Neural progenitor cell (in vitro differentiated cells): ENCODE measurements at regions not wholly inside any gene's neighbourhood (a gene's known extent, or its start where the extent isn't known, plus 50 kb on each side); places are given as distances from the start of the nearest gene placed in this dataset.

Source experiments
- DNase-seq: peaks from one replicate; pipeline ENCODE4 v3.0.0-alpha.2; 2016; ENCODE audit warnings: low spot score
- H2AFZ ChIP-seq: fragments of 200-600 bp; sonication (generic); replicated peaks from 2 replicates; pipeline ENCODE4 v1.6.1; 2016; ENCODE audit warnings: antibody characterized with exemption
- H3F3A ChIP-seq: fragments of 200-600 bp; sonication (generic); 2 replicates; pipeline ENCODE4 v1.6.1; 2016; ENCODE audit warnings: antibody characterized with exemption, low read depth
- H3K27ac ChIP-seq: fragments of 200-600 bp; sonication (generic); 2 replicates; pipeline ENCODE4 v1.5.1; 2016; ENCODE audit warnings: mild to moderate bottlenecking
- H3K27me3 ChIP-seq: fragments of 200-600 bp; sonication (generic); 2 replicates; pipeline ENCODE4 v1.6.1; 2016; ENCODE audit warnings: mild to moderate bottlenecking, moderate library complexity
- H3K36me3 ChIP-seq: fragments of 200-600 bp; sonication (generic); 2 replicates; pipeline ENCODE4 v1.5.1; 2016
- H3K4me1 ChIP-seq: fragments of 200-600 bp; sonication (generic); 2 replicates; pipeline ENCODE4 v1.6.1; 2016; ENCODE audit warnings: mixed run types
- H3K4me2 ChIP-seq: fragments of 200-600 bp; sonication (generic); 2 replicates; pipeline ENCODE4 v1.6.1; 2016
- H3K4me3 ChIP-seq: fragments of 200-600 bp; sonication (generic); 2 replicates; pipeline ENCODE4 v1.5.1; 2016
- H3K79me2 ChIP-seq: fragments of 200-600 bp; sonication (generic); 2 replicates; pipeline ENCODE4 v1.6.1; 2016; ENCODE audit warnings: low read depth
- H3K9ac ChIP-seq: fragments of 200-600 bp; sonication (generic); 2 replicates; pipeline ENCODE4 v1.6.1; 2016
- H3K9me3 ChIP-seq: fragments of 200-600 bp; sonication (generic); 2 replicates; pipeline ENCODE4 v1.5.1; 2016; ENCODE audit warnings: low read depth
- H4K20me1 ChIP-seq: fragments of 200-600 bp; sonication (generic); 2 replicates; pipeline ENCODE4 v1.6.1; 2016; ENCODE audit warnings: low read depth
- H3K27ac Mint-ChIP-seq: 3 replicates; pipeline ENCODE4 v1.8.0; 2021; ENCODE audit warnings: mixed read lengths
- H3K27me3 Mint-ChIP-seq: 2 replicates; pipeline ENCODE4 v1.8.0; 2022; ENCODE audit warnings: low read depth, mild to moderate bottlenecking, inconsistent platforms, moderate library complexity, mixed read lengths; ENCODE audit not compliant: insufficient read depth
- H3K36me3 Mint-ChIP-seq: 3 replicates; pipeline ENCODE4 v1.8.0; 2021; ENCODE audit warnings: mixed read lengths
- H3K4me1 Mint-ChIP-seq: 3 replicates; pipeline ENCODE4 v1.8.0; 2021; ENCODE audit warnings: mixed read lengths
- H3K4me3 Mint-ChIP-seq: 3 replicates; pipeline ENCODE4 v1.8.0; 2021; ENCODE audit warnings: mild to moderate bottlenecking, moderate library complexity, mixed read lengths
- H3K9me3 Mint-ChIP-seq: 3 replicates; pipeline ENCODE4 v1.8.0; 2020; ENCODE audit warnings: mixed read lengths
- EZH2 ChIP-seq: fragments of 200-600 bp; sonication (generic); IDR thresholded peaks from 2 replicates; pipeline ENCODE4 v1.6.1; 2017; ENCODE audit warnings: antibody characterized with exemption, mild to moderate bottlenecking, moderate library complexity
- EZH2phosphoT487 ChIP-seq: fragments of 200-600 bp; sonication (generic); IDR thresholded peaks from 2 replicates; pipeline ENCODE4 v1.6.1; 2017; ENCODE audit warnings: antibody characterized with exemption
- TF ChIP-seq, protein P1 (sequence below): fragments of 200-600 bp; sonication (generic); IDR thresholded peaks from 2 replicates; pipeline ENCODE4 v1.5.1; 2017; ENCODE audit warnings: antibody characterized with exemption, mild to moderate bottlenecking

DNA sequence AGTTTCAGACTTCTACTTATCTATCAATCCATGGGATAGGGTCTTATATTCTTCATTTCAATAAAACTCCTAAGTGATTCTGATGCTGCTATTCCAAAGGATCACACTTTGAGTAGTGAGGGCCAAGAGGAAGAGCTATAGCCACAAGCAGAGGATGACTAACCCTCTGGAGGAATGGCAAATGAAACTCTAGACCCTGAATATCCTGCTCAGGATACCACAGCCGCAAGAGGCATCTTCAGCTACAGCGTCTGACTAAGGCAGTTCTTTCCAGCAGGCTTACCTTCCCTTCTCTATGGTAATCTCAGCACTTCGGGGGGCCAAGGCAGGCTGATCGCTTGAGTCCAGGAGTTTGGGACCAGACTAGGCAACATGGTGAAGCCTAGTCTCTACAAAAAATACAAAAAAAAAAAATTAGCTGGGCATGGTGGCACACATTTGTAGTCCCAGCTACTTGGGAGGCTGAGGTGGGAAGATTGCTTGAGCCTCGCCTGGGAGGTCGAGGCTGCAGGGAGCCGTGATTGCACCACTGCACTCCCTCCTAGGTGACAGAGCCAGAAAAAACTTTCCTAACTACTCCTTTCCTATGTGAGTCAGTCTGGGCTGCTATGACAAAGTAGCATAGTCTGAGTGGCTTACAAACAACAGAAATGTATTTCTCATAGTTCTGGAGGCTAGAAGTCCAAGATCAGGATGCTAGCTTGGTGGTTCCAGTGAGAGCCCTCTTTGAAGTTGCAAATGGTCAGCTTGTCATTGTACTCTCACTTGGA lies 371.9 kb downstream of the IRS1 start:
- Histone ChIP-seq H3K27me3 (no peaks in the 10 kb centered on the region), H3K27ac (no peak overlapping the region), H4K20me1 (no peaks in the 10 kb centered on the region), H3K9ac (no peak overlapping the region), H3K9me3 (no peaks in the 10 kb centered on the region), H3K4me2 (no peak overlapping the region), H2AFZ (no peak overlapping the region), H3K79me2 (no peaks in the 10 kb centered on the region), H3F3A (no peaks in the 10 kb centered on the region), H3K4me1 (peaks cover 13% of the 10 kb centered on the region), H3K4me3 (no peak overlapping the region), H3K36me3 (no peaks in the 10 kb centered on the region)
- H3K4me1 Mint-ChIP-seq, result peaks cover 23% of the 10 kb centered on the region
- no peak overlapping the region for H3K4me3 Mint-ChIP-seq
- H3K27ac Mint-ChIP-seq, result no peak overlapping the region
- DNase-seq, result no peak
- peaks cover 2% of the 10 kb centered on the region for H3K9me3 Mint-ChIP-seq
- H3K27me3 Mint-ChIP-seq, result no peaks in the 10 kb centered on the region
- H3K36me3 Mint-ChIP-seq, result no peaks in the 10 kb centered on the region
- TF ChIP-seq, protein P1, sequence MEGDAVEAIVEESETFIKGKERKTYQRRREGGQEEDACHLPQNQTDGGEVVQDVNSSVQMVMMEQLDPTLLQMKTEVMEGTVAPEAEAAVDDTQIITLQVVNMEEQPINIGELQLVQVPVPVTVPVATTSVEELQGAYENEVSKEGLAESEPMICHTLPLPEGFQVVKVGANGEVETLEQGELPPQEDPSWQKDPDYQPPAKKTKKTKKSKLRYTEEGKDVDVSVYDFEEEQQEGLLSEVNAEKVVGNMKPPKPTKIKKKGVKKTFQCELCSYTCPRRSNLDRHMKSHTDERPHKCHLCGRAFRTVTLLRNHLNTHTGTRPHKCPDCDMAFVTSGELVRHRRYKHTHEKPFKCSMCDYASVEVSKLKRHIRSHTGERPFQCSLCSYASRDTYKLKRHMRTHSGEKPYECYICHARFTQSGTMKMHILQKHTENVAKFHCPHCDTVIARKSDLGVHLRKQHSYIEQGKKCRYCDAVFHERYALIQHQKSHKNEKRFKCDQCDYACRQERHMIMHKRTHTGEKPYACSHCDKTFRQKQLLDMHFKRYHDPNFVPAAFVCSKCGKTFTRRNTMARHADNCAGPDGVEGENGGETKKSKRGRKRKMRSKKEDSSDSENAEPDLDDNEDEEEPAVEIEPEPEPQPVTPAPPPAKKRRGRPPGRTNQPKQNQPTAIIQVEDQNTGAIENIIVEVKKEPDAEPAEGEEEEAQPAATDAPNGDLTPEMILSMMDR, result no peak
- no peak for TF ChIP-seq EZH2phosphoT487
- TF ChIP-seq EZH2, result no peak

DNA sequence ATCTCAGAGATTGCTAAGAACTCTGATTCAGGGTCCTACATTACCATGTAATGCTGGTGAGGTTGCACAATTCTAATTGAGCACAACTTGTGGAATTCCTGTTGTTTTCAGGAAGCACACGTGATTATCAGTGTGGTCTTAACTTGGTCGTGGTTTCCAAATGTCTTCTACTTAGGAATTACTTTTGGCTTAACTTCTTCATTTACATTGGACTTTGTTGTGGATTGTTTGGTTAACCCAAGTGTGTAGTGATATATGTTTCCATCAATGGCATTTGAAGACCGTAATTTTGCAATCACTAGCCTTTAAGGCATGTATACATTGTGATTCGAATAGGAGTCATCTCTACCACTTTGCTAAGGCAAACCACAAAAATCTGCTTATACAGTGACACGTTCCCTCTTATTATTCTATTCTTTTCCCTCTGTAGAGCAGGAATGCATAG lies 373.3 kb downstream of the IRS1 start:
- TF ChIP-seq, protein P1, result no peak
- TF ChIP-seq EZH2 (no peak), EZH2phosphoT487 (no peak)
- no peak for DNase-seq
- Histone ChIP-seq H3F3A (no peaks in the 10 kb centered on the region), H3K9ac (no peak overlapping the region), H3K9me3 (no peaks in the 10 kb centered on the region), H3K4me3 (no peak overlapping the region), H2AFZ (no peak overlapping the region), H3K27me3 (no peaks in the 10 kb centered on the region), H3K36me3 (no peaks in the 10 kb centered on the region), H3K79me2 (no peaks in the 10 kb centered on the region), H3K4me2 (no peak overlapping the region), H3K4me1 (peaks cover 13% of the 10 kb centered on the region), H4K20me1 (no peaks in the 10 kb centered on the region), H3K27ac (no peak overlapping the region)
- Mint-ChIP-seq H3K4me3 (no peak overlapping the region), H3K4me1 (peaks cover 19% of the 10 kb centered on the region), H3K27me3 (peaks cover 3% of the 10 kb centered on the region), H3K9me3 (peaks cover 2% of the 10 kb centered on the region), H3K36me3 (no peaks in the 10 kb centered on the region), H3K27ac (no peak overlapping the region)

DNA sequence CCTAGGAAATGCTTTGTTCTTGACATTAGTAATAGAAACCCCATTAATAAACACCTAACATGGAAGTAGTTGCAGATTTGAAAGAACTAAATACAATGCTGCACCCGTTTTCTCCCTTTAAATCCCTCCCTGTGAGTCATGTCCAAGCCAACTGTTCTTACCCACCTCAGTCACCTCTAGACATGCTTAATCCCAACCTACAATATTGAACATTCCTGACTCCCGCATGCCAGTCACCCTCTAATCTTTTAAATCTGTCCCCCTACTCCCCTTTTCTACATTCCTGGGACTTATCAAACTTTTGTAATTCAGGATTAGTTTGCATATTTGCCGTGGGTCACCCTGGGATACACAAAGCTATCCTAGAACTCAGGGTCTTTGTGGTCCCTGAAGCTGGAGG lies 374.6 kb downstream of the IRS1 start:
- Histone ChIP-seq H2AFZ (no peak overlapping the region), H3K4me1 (peaks cover 13% of the 10 kb centered on the region), H3K79me2 (no peaks in the 10 kb centered on the region), H3K27ac (no peak overlapping the region), H3K9me3 (no peaks in the 10 kb centered on the region), H3K36me3 (no peaks in the 10 kb centered on the region), H3K4me3 (no peak overlapping the region), H3F3A (no peaks in the 10 kb centered on the region), H4K20me1 (no peaks in the 10 kb centered on the region), H3K4me2 (no peak overlapping the region), H3K27me3 (no peaks in the 10 kb centered on the region), H3K9ac (no peak overlapping the region)
- DNase-seq, result peak; percentile 19
- TF ChIP-seq, protein P1, result no peak
- no peak for TF ChIP-seq EZH2phosphoT487
- no peak for TF ChIP-seq EZH2
- Mint-ChIP-seq H3K4me3 (no peak overlapping the region), H3K27ac (peak overlapping the region; percentile 20), H3K4me1 (peaks cover 19% of the 10 kb centered on the region), H3K9me3 (no peaks in the 10 kb centered on the region), H3K36me3 (no peaks in the 10 kb centered on the region), H3K27me3 (peaks cover 3% of the 10 kb centered on the region)
